ENCODE measurements at regions not wholly inside any gene's neighbourhood (a gene's known extent, or its start where the extent isn't known, plus 50 kb on each side); places are given as distances from the start of the nearest gene placed in this dataset.

DNA sequence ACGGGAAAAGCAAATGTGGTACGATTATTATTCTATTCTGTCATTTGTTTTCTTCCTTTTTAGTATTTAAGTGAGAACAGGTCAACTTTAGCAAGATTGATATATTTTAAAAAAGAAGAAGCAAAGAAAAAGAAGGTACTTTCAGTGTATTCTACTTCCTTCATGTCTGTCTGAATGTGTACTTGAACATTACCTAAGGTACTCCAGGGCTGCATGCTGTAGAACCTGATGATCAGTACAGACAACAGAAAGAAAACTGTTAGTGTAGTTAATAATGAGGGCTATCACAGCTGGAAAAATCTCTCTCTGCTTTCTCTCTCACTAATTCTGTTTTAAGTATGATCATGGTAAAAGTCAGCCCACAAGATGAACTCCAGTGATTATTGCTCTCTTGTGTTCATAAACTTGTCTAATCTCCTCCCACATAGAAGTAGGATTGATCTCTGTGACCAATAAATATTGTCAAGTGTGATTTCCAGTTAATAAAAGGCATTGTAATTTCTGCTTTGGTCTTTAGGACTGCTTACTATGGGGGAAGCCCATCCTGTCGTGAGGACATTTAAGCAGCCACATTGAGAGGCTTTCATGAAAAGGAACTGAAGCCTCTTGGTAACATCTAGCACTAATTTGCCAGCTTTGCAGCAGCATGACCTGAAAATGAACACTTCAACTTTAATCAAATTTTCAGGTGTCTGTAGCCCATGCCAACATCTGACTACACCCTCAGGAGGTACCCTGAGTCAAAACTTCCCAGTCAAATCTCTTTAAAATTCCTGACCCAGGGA is 864.0 kb upstream of the ACO1 start (continued):
- no peak for TF ChIP-seq POU5F1 (IDR thresholded peaks at IDR 0.05; ENCODE audit: low read depth, low read length)
- no peak for TF ChIP-seq CTBP2 (IDR thresholded peaks at IDR 0.05; ENCODE audit: borderline replicate concordance, insufficient read depth, insufficient read length, low read length)
